Effector memory CD4-positive, alpha-beta T cell (primary cell): ENCODE measurements at regions not wholly inside any gene's neighbourhood (a gene's known extent, or its start where the extent isn't known, plus 50 kb on each side); places are given as distances from the start of the nearest gene placed in this dataset.

Source experiments
- DNase-seq, 3 donors: peaks; one replicate each; pipeline ENCODE4 v3.0.0-alpha.2; 2020
- H3K27ac ChIP-seq: 2 replicates; pipeline ENCODE4 v1.7.0; 2013; ENCODE audit warnings: mild to moderate bottlenecking, low read length, moderate library complexity; ENCODE audit not compliant: insufficient read depth, poor library complexity, severe bottlenecking
- H3K27me3 ChIP-seq: replicated peaks from 2 replicates; pipeline ENCODE4 v1.7.0; 2013; ENCODE audit warnings: mild to moderate bottlenecking, low read length; ENCODE audit not compliant: insufficient read depth, control insufficient read depth, poor library complexity, severe bottlenecking
- H3K36me3 ChIP-seq: 2 replicates; pipeline ENCODE4 v1.7.0; 2013; ENCODE audit warnings: mild to moderate bottlenecking, low read length, moderate library complexity; ENCODE audit not compliant: control insufficient read depth, insufficient read depth
- H3K4me1 ChIP-seq: 2 replicates; pipeline ENCODE4 v1.7.0; 2013; ENCODE audit warnings: low read length, mild to moderate bottlenecking; ENCODE audit not compliant: control insufficient read depth, insufficient read depth, poor library complexity, severe bottlenecking
- H3K4me3 ChIP-seq: 2 replicates; pipeline ENCODE4 v1.7.0; 2013; ENCODE audit warnings: low read length, low read depth, mild to moderate bottlenecking; ENCODE audit not compliant: insufficient read depth, poor library complexity, severe bottlenecking
- H3K9me3 ChIP-seq: 2 replicates; pipeline ENCODE4 v1.7.0; 2013; ENCODE audit warnings: mild to moderate bottlenecking, low read length, moderate library complexity; ENCODE audit not compliant: control insufficient read depth

GRCh38 chr2:81050580-81051095 is 746.1 kb upstream of the LRRTM1 start:
- Histone ChIP-seq H3K4me3 (no peak overlapping the region), H3K4me1 (no peaks in the 10 kb centered on the region), H3K9me3 (peaks cover 4% of the 10 kb centered on the region), H3K27me3 (no peaks in the 10 kb centered on the region), H3K36me3 (no peaks in the 10 kb centered on the region), H3K27ac (no peak overlapping the region)
- no peak for DNase-seq

GRCh38 chr2:81043681-81044080 is 739.1 kb upstream of the LRRTM1 start:
- no peak for DNase-seq
- no peak overlapping the region for H3K27ac ChIP-seq
- H3K36me3 ChIP-seq: no peaks in the 10 kb centered on the region
- H3K4me3 ChIP-seq: no peak overlapping the region
- no peaks in the 10 kb centered on the region for H3K9me3 ChIP-seq
- no peaks in the 10 kb centered on the region for H3K4me1 ChIP-seq
- no peaks in the 10 kb centered on the region for H3K27me3 ChIP-seq

GRCh38 chr2:81007104-81007503 is 702.6 kb upstream of the LRRTM1 start:
- Histone ChIP-seq H3K4me3 (no peak overlapping the region), H3K27ac (no peak overlapping the region), H3K36me3 (no peaks in the 10 kb centered on the region), H3K27me3 (no peaks in the 10 kb centered on the region), H3K9me3 (peaks cover 4% of the 10 kb centered on the region), H3K4me1 (no peaks in the 10 kb centered on the region)
- no peak for DNase-seq

GRCh38 chr2:81002906-81003305 is 698.4 kb upstream of the LRRTM1 start:
- DNase-seq: no peak
- Histone ChIP-seq H3K36me3 (no peaks in the 10 kb centered on the region), H3K4me1 (no peaks in the 10 kb centered on the region), H3K9me3 (peaks cover 4% of the 10 kb centered on the region), H3K4me3 (no peak overlapping the region), H3K27ac (no peak overlapping the region), H3K27me3 (no peaks in the 10 kb centered on the region)

GRCh38 chr2:80987466-80987865 is 682.9 kb upstream of the LRRTM1 start:
- DNase-seq: no peak
- no peaks in the 10 kb centered on the region for H3K4me1 ChIP-seq
- H3K27ac ChIP-seq: no peak overlapping the region
- no peaks in the 10 kb centered on the region for H3K36me3 ChIP-seq
- no peaks in the 10 kb centered on the region for H3K9me3 ChIP-seq
- no peak overlapping the region for H3K4me3 ChIP-seq
- no peaks in the 10 kb centered on the region for H3K27me3 ChIP-seq

- H3K27ac ChIP-seq: no peak overlapping the region
- no peaks in the 10 kb centered on the region for H3K9me3 ChIP-seq
- no peak for DNase-seq
- H3K4me3 ChIP-seq: no peak overlapping the region
- H3K36me3 ChIP-seq: no peaks in the 10 kb centered on the region
- H3K4me1 ChIP-seq: no peaks in the 10 kb centered on the region
- H3K27me3 ChIP-seq: no peaks in the 10 kb centered on the region
Measured at GRCh38 chr2:80969900-80970299, 665.3 kb upstream of the LRRTM1 start.

- Histone ChIP-seq H3K4me1 (no peaks in the 10 kb centered on the region), H3K27ac (no peak overlapping the region), H3K27me3 (no peaks in the 10 kb centered on the region), H3K9me3 (peaks cover 4% of the 10 kb centered on the region), H3K36me3 (no peaks in the 10 kb centered on the region), H3K4me3 (no peak overlapping the region)
- no peak for DNase-seq
Measured at GRCh38 chr2:80968450-80968849, 663.9 kb upstream of the LRRTM1 start.

GRCh38 chr2:80947601-80948130 is 643.1 kb upstream of the LRRTM1 start:
- H3K27ac ChIP-seq: no peak overlapping the region
- no peak for DNase-seq
- no peaks in the 10 kb centered on the region for H3K9me3 ChIP-seq
- H3K4me3 ChIP-seq: no peak overlapping the region
- H3K36me3 ChIP-seq: no peaks in the 10 kb centered on the region
- H3K27me3 ChIP-seq: no peaks in the 10 kb centered on the region
- no peaks in the 10 kb centered on the region for H3K4me1 ChIP-seq

GRCh38 chr2:80943487-80943886 is 638.9 kb upstream of the LRRTM1 start:
- H3K27me3 ChIP-seq: no peaks in the 10 kb centered on the region
- H3K4me3 ChIP-seq: no peak overlapping the region
- no peaks in the 10 kb centered on the region for H3K36me3 ChIP-seq
- no peaks in the 10 kb centered on the region for H3K4me1 ChIP-seq
- H3K27ac ChIP-seq: no peak overlapping the region
- DNase-seq: no peak
- no peaks in the 10 kb centered on the region for H3K9me3 ChIP-seq

GRCh38 chr2:80942766-80943165 is 638.2 kb upstream of the LRRTM1 start:
- H3K36me3 ChIP-seq: no peaks in the 10 kb centered on the region
- H3K4me1 ChIP-seq: no peaks in the 10 kb centered on the region
- no peak overlapping the region for H3K27ac ChIP-seq
- no peaks in the 10 kb centered on the region for H3K27me3 ChIP-seq
- no peaks in the 10 kb centered on the region for H3K9me3 ChIP-seq
- DNase-seq: no peak
- H3K4me3 ChIP-seq: no peak overlapping the region
